ENCODE measurements at regions not wholly inside any gene's neighbourhood (a gene's known extent, or its start where the extent isn't known, plus 50 kb on each side); places are given as distances from the start of the nearest gene placed in this dataset.

DNA sequence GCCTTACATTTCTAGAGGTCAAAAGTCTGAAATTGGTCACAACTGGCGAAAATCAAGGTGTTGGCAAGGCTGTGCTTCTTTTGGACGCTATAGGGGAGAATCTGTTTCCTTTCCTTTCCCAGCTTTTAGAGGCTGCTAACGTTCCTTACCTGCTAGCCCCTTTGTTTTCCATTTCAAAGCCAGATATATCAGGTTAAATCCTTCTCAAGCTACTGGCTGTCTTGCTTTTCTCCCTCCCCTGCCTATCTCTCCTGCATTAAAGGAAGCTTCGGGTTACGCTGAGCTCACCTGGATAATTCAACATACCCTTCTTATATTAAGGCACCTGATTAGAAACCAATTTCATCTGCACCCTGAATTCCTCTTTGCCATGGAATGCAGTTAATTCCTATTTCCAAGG lies 1569.7 kb upstream of the SLC10A2 start:
- Histone ChIP-seq H3K9me3 (ENCODE audit: control insufficient read depth, insufficient read depth, low read length) (no peaks in the 10 kb centered on the region), H3F3A (ENCODE audit: control insufficient read depth, insufficient read depth) (no peaks in the 10 kb centered on the region), H3K9me2 (replicated peaks; ENCODE audit: control insufficient read depth, low read length) (no peaks in the 10 kb centered on the region), H3K4me2 (ENCODE audit: low read length) (no peak overlapping the region), H3K4me1 (ENCODE audit: control insufficient read depth, low read length) (no peaks in the 10 kb centered on the region), H3K36me3 (ENCODE audit: control insufficient read depth, low read length) (no peaks in the 10 kb centered on the region), H4K20me1 (ENCODE audit: control insufficient read depth, insufficient read depth, low read depth, low read length) (no peaks in the 10 kb centered on the region), H3K79me2 (ENCODE audit: control insufficient read depth, low read length) (no peaks in the 10 kb centered on the region), H3K27ac (ENCODE audit: low read depth, low read length) (no peak overlapping the region), H3K27me3 (ENCODE audit: control insufficient read depth, low read length) (no peaks in the 10 kb centered on the region), H3K4me3 (ENCODE audit: low read length) (no peak overlapping the region)
- TF ChIP-seq EZH2phosphoT487 (IDR thresholded peaks at IDR 0.05; ENCODE audit: borderline replicate concordance, low read length), result no peak
- TF ChIP-seq, protein P1, sequence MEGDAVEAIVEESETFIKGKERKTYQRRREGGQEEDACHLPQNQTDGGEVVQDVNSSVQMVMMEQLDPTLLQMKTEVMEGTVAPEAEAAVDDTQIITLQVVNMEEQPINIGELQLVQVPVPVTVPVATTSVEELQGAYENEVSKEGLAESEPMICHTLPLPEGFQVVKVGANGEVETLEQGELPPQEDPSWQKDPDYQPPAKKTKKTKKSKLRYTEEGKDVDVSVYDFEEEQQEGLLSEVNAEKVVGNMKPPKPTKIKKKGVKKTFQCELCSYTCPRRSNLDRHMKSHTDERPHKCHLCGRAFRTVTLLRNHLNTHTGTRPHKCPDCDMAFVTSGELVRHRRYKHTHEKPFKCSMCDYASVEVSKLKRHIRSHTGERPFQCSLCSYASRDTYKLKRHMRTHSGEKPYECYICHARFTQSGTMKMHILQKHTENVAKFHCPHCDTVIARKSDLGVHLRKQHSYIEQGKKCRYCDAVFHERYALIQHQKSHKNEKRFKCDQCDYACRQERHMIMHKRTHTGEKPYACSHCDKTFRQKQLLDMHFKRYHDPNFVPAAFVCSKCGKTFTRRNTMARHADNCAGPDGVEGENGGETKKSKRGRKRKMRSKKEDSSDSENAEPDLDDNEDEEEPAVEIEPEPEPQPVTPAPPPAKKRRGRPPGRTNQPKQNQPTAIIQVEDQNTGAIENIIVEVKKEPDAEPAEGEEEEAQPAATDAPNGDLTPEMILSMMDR (IDR thresholded peaks at IDR 0.05; ENCODE audit: low read depth, low read length, poor library complexity, severe bottlenecking), result no peak

DNA sequence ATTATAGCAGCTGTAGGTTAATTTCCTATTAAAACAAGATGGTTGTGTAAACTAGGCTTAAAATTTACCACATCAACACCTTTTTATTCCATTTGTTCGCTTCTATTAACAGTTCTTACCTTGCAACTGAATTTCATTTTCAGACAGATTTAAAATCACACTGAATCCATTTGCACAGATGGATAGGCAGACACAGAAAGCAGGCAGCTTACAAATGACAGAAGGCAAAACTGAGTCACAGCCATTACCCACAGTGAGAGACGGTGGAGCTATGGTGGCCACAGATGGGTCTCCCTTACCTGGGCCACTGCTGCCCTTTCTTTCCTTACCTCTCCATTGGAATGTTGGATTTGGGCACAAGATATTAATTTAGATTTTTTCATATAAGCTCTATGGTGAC lies 1567.8 kb upstream of the SLC10A2 start:
- H3K9me2 ChIP-seq (replicated peaks; ENCODE audit: control insufficient read depth, low read length), result no peaks in the 10 kb centered on the region
- no peaks in the 10 kb centered on the region for H3K4me1 ChIP-seq (ENCODE audit: control insufficient read depth, low read length)
- no peak for TF ChIP-seq EZH2phosphoT487 (IDR thresholded peaks at IDR 0.05; ENCODE audit: borderline replicate concordance, low read length)
- TF ChIP-seq, protein P1 (IDR thresholded peaks at IDR 0.05; ENCODE audit: low read depth, low read length, poor library complexity, severe bottlenecking), result no peak
- no peaks in the 10 kb centered on the region for H4K20me1 ChIP-seq (ENCODE audit: control insufficient read depth, insufficient read depth, low read depth, low read length)
- no peaks in the 10 kb centered on the region for H3F3A ChIP-seq (ENCODE audit: control insufficient read depth, insufficient read depth)
- H3K27ac ChIP-seq (ENCODE audit: low read depth, low read length), result no peak overlapping the region
- no peaks in the 10 kb centered on the region for H3K9me3 ChIP-seq (ENCODE audit: control insufficient read depth, insufficient read depth, low read length)
- no peaks in the 10 kb centered on the region for H3K79me2 ChIP-seq (ENCODE audit: control insufficient read depth, low read length)
- H3K4me3 ChIP-seq (ENCODE audit: low read length), result no peak overlapping the region
- no peaks in the 10 kb centered on the region for H3K36me3 ChIP-seq (ENCODE audit: control insufficient read depth, low read length)
- H3K27me3 ChIP-seq (ENCODE audit: control insufficient read depth, low read length), result no peaks in the 10 kb centered on the region
- no peak overlapping the region for H3K4me2 ChIP-seq (ENCODE audit: low read length)

DNA sequence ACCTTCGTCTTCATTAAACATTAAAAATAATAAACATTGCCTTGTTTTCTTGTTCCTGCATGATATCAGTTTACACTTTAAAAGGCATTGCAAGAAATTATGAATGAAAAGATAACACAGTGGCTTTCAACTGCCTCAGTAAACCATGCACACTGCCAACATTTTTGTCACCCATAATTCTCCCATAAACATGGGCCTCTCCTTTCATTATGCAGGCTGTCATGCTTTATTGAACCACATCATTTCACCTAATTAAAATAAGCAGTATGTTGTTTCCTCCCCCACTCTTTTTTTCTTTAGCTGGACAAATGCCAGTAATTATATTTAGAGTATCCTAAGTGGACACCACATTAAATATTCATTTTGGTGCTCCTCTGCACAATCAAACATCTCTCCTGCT lies 1566.5 kb upstream of the SLC10A2 start:
- H3K9me2 ChIP-seq (replicated peaks; ENCODE audit: control insufficient read depth, low read length), result no peaks in the 10 kb centered on the region
- H3K27ac ChIP-seq (ENCODE audit: low read depth, low read length), result no peak overlapping the region
- H3K9me3 ChIP-seq (ENCODE audit: control insufficient read depth, insufficient read depth, low read length), result no peaks in the 10 kb centered on the region
- no peaks in the 10 kb centered on the region for H4K20me1 ChIP-seq (ENCODE audit: control insufficient read depth, insufficient read depth, low read depth, low read length)
- H3K4me3 ChIP-seq (ENCODE audit: low read length), result no peak overlapping the region
- no peaks in the 10 kb centered on the region for H3K79me2 ChIP-seq (ENCODE audit: control insufficient read depth, low read length)
- H3K4me2 ChIP-seq (ENCODE audit: low read length), result no peak overlapping the region
- no peaks in the 10 kb centered on the region for H3K36me3 ChIP-seq (ENCODE audit: control insufficient read depth, low read length)
- H3K4me1 ChIP-seq (ENCODE audit: control insufficient read depth, low read length), result no peaks in the 10 kb centered on the region
- TF ChIP-seq EZH2phosphoT487 (IDR thresholded peaks at IDR 0.05; ENCODE audit: borderline replicate concordance, low read length), result no peak
- TF ChIP-seq, protein P1 (IDR thresholded peaks at IDR 0.05; ENCODE audit: low read depth, low read length, poor library complexity, severe bottlenecking), result no peak
- H3K27me3 ChIP-seq (ENCODE audit: control insufficient read depth, low read length), result no peaks in the 10 kb centered on the region
- H3F3A ChIP-seq (ENCODE audit: control insufficient read depth, insufficient read depth), result no peaks in the 10 kb centered on the region

DNA sequence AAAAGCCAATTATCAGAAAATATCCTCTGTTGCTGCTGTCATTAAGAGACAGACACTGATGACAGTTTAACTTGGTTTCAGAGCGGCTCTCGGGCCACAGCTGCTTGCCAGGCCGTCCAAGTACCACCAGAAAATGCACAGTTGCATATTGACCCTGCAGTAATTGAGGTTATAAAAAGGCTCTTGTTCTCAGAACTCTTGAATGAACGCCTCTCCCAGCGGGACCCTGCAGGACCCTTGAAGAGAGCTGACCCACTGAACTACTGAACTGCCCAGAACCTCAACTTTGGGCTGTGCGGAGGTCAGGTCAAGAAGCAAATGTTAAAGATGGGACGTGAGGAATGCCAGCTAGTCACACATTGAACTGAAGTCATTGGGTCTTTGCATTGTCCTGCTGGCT lies 1559.0 kb upstream of the SLC10A2 start:
- Histone ChIP-seq H3K4me2 (ENCODE audit: low read length) (no peak overlapping the region), H3K9me3 (ENCODE audit: control insufficient read depth, insufficient read depth, low read length) (no peaks in the 10 kb centered on the region), H3K9me2 (replicated peaks; ENCODE audit: control insufficient read depth, low read length) (no peaks in the 10 kb centered on the region), H3K27me3 (ENCODE audit: control insufficient read depth, low read length) (no peaks in the 10 kb centered on the region), H4K20me1 (ENCODE audit: control insufficient read depth, insufficient read depth, low read depth, low read length) (no peaks in the 10 kb centered on the region), H3K4me1 (ENCODE audit: control insufficient read depth, low read length) (no peaks in the 10 kb centered on the region), H3K27ac (ENCODE audit: low read depth, low read length) (no peak overlapping the region), H3K4me3 (ENCODE audit: low read length) (no peak overlapping the region), H3F3A (ENCODE audit: control insufficient read depth, insufficient read depth) (no peaks in the 10 kb centered on the region), H3K36me3 (ENCODE audit: control insufficient read depth, low read length) (no peaks in the 10 kb centered on the region), H3K79me2 (ENCODE audit: control insufficient read depth, low read length) (no peaks in the 10 kb centered on the region)
- TF ChIP-seq, protein P1 (IDR thresholded peaks at IDR 0.05; ENCODE audit: low read depth, low read length, poor library complexity, severe bottlenecking), result no peak
- no peak for TF ChIP-seq EZH2phosphoT487 (IDR thresholded peaks at IDR 0.05; ENCODE audit: borderline replicate concordance, low read length)
